GM20000 (cell line): ENCODE measurements at regions not wholly inside any gene's neighbourhood (a gene's known extent, or its start where the extent isn't known, plus 50 kb on each side); places are given as distances from the start of the nearest gene placed in this dataset.
A peak's percentile ranks its signal among the peaks of the same experiment; 100 is the strongest.

ENCODE experiments used
- DNase-seq: peaks from one replicate; pipeline ENCODE4 v3.0.0; 2012; ENCODE audit warnings: low spot score
- CTCF ChIP-seq: IDR thresholded peaks from 2 replicates; pipeline ENCODE4 v1.5.1; 2012; ENCODE audit warnings: mild to moderate bottlenecking, control low read depth; ENCODE audit errors: extremely low read depth, missing control alignments

GRCh38 chr11:19437760-19438159, 197.0 kb upstream of the E2F8 start:
- TF ChIP-seq CTCF, result no peak
- DNase-seq, result no peak

GRCh38 chr11:19436932-19437331, 196.2 kb upstream of the E2F8 start:
- DNase-seq, result peak; percentile 27
- no peak for TF ChIP-seq CTCF

- TF ChIP-seq CTCF, result no peak
- no peak for DNase-seq
These were observed 194.7 kb upstream of the E2F8 start for GRCh38 chr11:19435306-19435989.

GRCh38 chr11:19433791-19434190, 193.0 kb upstream of the E2F8 start:
- TF ChIP-seq CTCF, result no peak
- DNase-seq, result no peak

GRCh38 chr11:19433367-19433766, 192.6 kb upstream of the E2F8 start:
- TF ChIP-seq CTCF, result no peak
- DNase-seq, result peak; percentile 25

GRCh38 chr11:19432370-19433061, 191.8 kb upstream of the E2F8 start:
- TF ChIP-seq CTCF, result no peak
- DNase-seq, result peak; percentile 32

GRCh38 chr11:19430754-19431398, 190.1 kb upstream of the E2F8 start:
- no peak for DNase-seq
- no peak for TF ChIP-seq CTCF
